ENCODE measurements at regions not wholly inside any gene's neighbourhood (a gene's known extent, or its start where the extent isn't known, plus 50 kb on each side); places are given as distances from the start of the nearest gene placed in this dataset.
"Not testable (repeated sequence)": the region's sequence is repeated elsewhere in the genome, so short reads cannot be mapped to it uniquely, and the experiment has no call there.

GRCh38 chr5:131107128-131107527, 57.9 kb downstream of the HINT1 start:
- no peak for DNase-seq (ENCODE audit: low read depth in 4 of 4, low spot score in 1 of 4)

- DNase-seq (ENCODE audit: low read depth in 4 of 4, low spot score in 1 of 4): no peak
Measured at GRCh38 chr5:131104169-131104808, 60.8 kb downstream of the HINT1 start.

- no peak for DNase-seq (ENCODE audit: low read depth in 4 of 4, low spot score in 1 of 4)
Measured at GRCh38 chr5:131096774-131097710, 68.0 kb downstream of the HINT1 start.

GRCh38 chr5:131095561-131095960, 69.5 kb downstream of the HINT1 start:
- not testable (repeated sequence) for DNase-seq (ENCODE audit: low read depth in 4 of 4, low spot score in 1 of 4)

- DNase-seq (ENCODE audit: low read depth in 4 of 4, low spot score in 1 of 4): no peak
Measured at GRCh38 chr5:131084436-131084835, 80.6 kb downstream of the HINT1 start.

GRCh38 chr5:131081913-131082488, 83.1 kb downstream of the HINT1 start:
- DNase-seq (ENCODE audit: low read depth in 4 of 4, low spot score in 1 of 4): no peak

- no peak for DNase-seq (ENCODE audit: low read depth in 4 of 4, low spot score in 1 of 4)
Measured at GRCh38 chr5:131081374-131081773, 83.7 kb downstream of the HINT1 start.

- DNase-seq (ENCODE audit: low read depth in 4 of 4, low spot score in 1 of 4): no peak
Measured at GRCh38 chr5:131079232-131079631, 85.8 kb downstream of the HINT1 start.

- DNase-seq (ENCODE audit: low read depth in 4 of 4, low spot score in 1 of 4): peak in 3 of 4 experiments; percentile 1 to 29 (median 5)
Measured at GRCh38 chr5:131068893-131069643, 96.0 kb downstream of the HINT1 start.

- no peak for DNase-seq (ENCODE audit: low read depth in 4 of 4, low spot score in 1 of 4)
Measured at GRCh38 chr5:131068076-131068475, 97.0 kb downstream of the HINT1 start.

GRCh38 chr5:131067636-131068035, 97.4 kb downstream of the HINT1 start:
- DNase-seq (ENCODE audit: low read depth in 4 of 4, low spot score in 1 of 4): no peak

GRCh38 chr5:131064669-131065371, 100.2 kb downstream of the HINT1 start:
- DNase-seq (ENCODE audit: low read depth in 4 of 4, low spot score in 1 of 4): no peak

- no peak for DNase-seq (ENCODE audit: low read depth in 4 of 4, low spot score in 1 of 4)
Measured at GRCh38 chr5:131042021-131042789, 122.9 kb downstream of the HINT1 start.

GRCh38 chr5:131023498-131023865, 141.6 kb downstream of the HINT1 start:
- DNase-seq (ENCODE audit: low read depth in 4 of 4, low spot score in 1 of 4): no peak

- no peak for DNase-seq (ENCODE audit: low read depth in 4 of 4, low spot score in 1 of 4)
Measured at GRCh38 chr5:131022811-131023497, 142.1 kb downstream of the HINT1 start.

GRCh38 chr5:131021646-131022045, 143.4 kb downstream of the HINT1 start:
- DNase-seq (ENCODE audit: low read depth in 4 of 4, low spot score in 1 of 4): no peak

- no peak for DNase-seq (ENCODE audit: low read depth in 4 of 4, low spot score in 1 of 4)
Measured at GRCh38 chr5:131019601-131020315, 145.3 kb downstream of the HINT1 start.

GRCh38 chr5:131019111-131019510, 145.9 kb downstream of the HINT1 start:
- DNase-seq (ENCODE audit: low read depth in 4 of 4, low spot score in 1 of 4): no peak

GRCh38 chr5:131008329-131008728, 156.7 kb downstream of the HINT1 start:
- no peak for DNase-seq (ENCODE audit: low read depth in 4 of 4, low spot score in 1 of 4)
